Gastrocnemius medialis (tissue), 4 donors: ENCODE measurements at regions not wholly inside any gene's neighbourhood (a gene's known extent, or its start where the extent isn't known, plus 50 kb on each side); places are given as distances from the start of the nearest gene placed in this dataset.
"Not testable (repeated sequence)": the region's sequence is repeated elsewhere in the genome, so short reads cannot be mapped to it uniquely, and the experiment has no call there.

Experiments used
- ATAC-seq, 2 donors: fragments of 150-250 bp; one replicate each; pipeline ENCODE4 v1.9.1; 2016
- DNase-seq, 2 donors: peaks; one replicate each; pipeline ENCODE4 v3.0.0-alpha.2; 2019
- H3K27ac ChIP-seq, 4 donors: fragments of 200-600 bp; sonication (generic); 1 replicate in 1 of 4; 2 replicates in 3 of 4; pipeline ENCODE4 v1.5.1; 2016 to 2018; ENCODE audit warnings: mild to moderate bottlenecking in 2 of 4, moderate library complexity in 1 of 4
- H3K27me3 ChIP-seq, 3 donors: fragments of 200-600 bp; sonication (generic) in 2 of 3; 1 replicate in 1 of 3; 2 replicates in 2 of 3; pipeline versions ENCODE4 v1.5.1 to v1.6.0; 2016 to 2019; ENCODE audit warnings: mild to moderate bottlenecking in 1 of 3, moderate library complexity in 1 of 3
- H3K36me3 ChIP-seq, 2 donors: fragments of 200-600 bp; sonication (generic) in 1 of 2; one replicate each; pipeline ENCODE4 v1.5.1; 2017 to 2018
- H3K4me1 ChIP-seq, 2 donors: fragments of 200-600 bp; sonication (generic) in 1 of 2; one replicate each; pipeline ENCODE4 v1.5.1; 2016 to 2017; ENCODE audit warnings: mild to moderate bottlenecking in 2 of 2
- H3K4me3 ChIP-seq, 4 donors: fragments of 200-600 bp; sonication (generic) in 3 of 4; 1 replicate in 1 of 4; 2 replicates in 3 of 4; pipeline ENCODE4 v1.5.1; 2016 to 2019; ENCODE audit warnings: mild to moderate bottlenecking in 2 of 4
- H3K9me3 ChIP-seq, 3 donors: fragments of 200-600 bp; sonication (generic) in 2 of 3; 1 replicate in 1 of 3; 2 replicates in 2 of 3; pipeline ENCODE4 v1.5.1; 2016 to 2019
- CTCF ChIP-seq, 5 experiments: fragments of 450-650 bp in 3 of 5; fragments of 200-600 bp in 2 of 5; sonication (generic) in 2 of 5; IDR thresholded peaks in 4 of 5; conservative IDR thresholded peaks in 1 of 5; 1 replicate in 4 of 5; 2 replicates in 1 of 5; pipeline ENCODE4 v1.5.1; 2016 to 2019; ENCODE audit warnings: antibody characterized with exemption in 5 of 5, mild to moderate bottlenecking in 3 of 5, moderate library complexity in 3 of 5
- POLR2A ChIP-seq, 2 donors: fragments of 450-650 bp; IDR thresholded peaks; one replicate each; pipeline ENCODE4 v1.6.1; 2017; ENCODE audit warnings: antibody characterized with exemption in 2 of 2, mild to moderate bottlenecking in 2 of 2, moderate library complexity in 2 of 2
- in situ Hi-C, 4 donors: fragments of 200-750 bp; cut with MboI; loops; one replicate each; pipeline versions ENCODE4 v1.15.0 to v1.8.0; 2017; ENCODE audit warnings: low sequenced_read_pairs in 4 of 4
- intact Hi-C: fragments of 100-400 bp; cut with DNase I; formaldehyde crosslinking; loops from one replicate; pipeline ENCODE4 v1.15.1; 2023; ENCODE audit warnings: low total_unique reads

- ATAC-seq = no peak
- H3K4me1 ChIP-seq = no peaks in the 10 kb centered on the region
- no peak overlapping the region for H3K4me3 ChIP-seq
- in situ Hi-C loops (no loop called here), intact Hi-C loops (no loop called here)
- TF ChIP-seq POLR2A (IDR thresholded peaks at IDR 0.05) = no peak
- TF ChIP-seq CTCF (IDR thresholded peaks at IDR 0.05 in 4 of 5, conservative IDR thresholded peaks at IDR 0.05 in 1 of 5) = no peak
- no peak for DNase-seq
- no peak overlapping the region for H3K27ac ChIP-seq
- H3K36me3 ChIP-seq = no peaks in the 10 kb centered on the region
- H3K9me3 ChIP-seq = no peaks in the 10 kb centered on the region
- H3K27me3 ChIP-seq = no peaks in the 10 kb centered on the region
Observed at GRCh38 chr10:18822156-18822555, 162.9 kb downstream of the ARL5B start.

GRCh38 chr10:18829259-18829658 lies 170.0 kb downstream of the ARL5B start:
- no peaks in the 10 kb centered on the region for H3K9me3 ChIP-seq
- TF ChIP-seq CTCF (IDR thresholded peaks at IDR 0.05 in 4 of 5, conservative IDR thresholded peaks at IDR 0.05 in 1 of 5) (no peak), POLR2A (IDR thresholded peaks at IDR 0.05) (no peak)
- ATAC-seq (no peak), DNase-seq (no peak)
- H3K36me3 ChIP-seq = no peaks in the 10 kb centered on the region
- H3K4me1 ChIP-seq = no peaks in the 10 kb centered on the region
- no peak overlapping the region for H3K27ac ChIP-seq
- in situ Hi-C loops = no loop called here
- H3K4me3 ChIP-seq = no peak overlapping the region
- intact Hi-C loops = no loop called here
- no peaks in the 10 kb centered on the region for H3K27me3 ChIP-seq

- Histone ChIP-seq H3K27me3 (no peaks in the 10 kb centered on the region), H3K4me3 (no peak overlapping the region), H3K4me1 (no peaks in the 10 kb centered on the region), H3K36me3 (no peaks in the 10 kb centered on the region), H3K9me3 (no peaks in the 10 kb centered on the region), H3K27ac (no peak overlapping the region)
- in situ Hi-C loops (no loop called here), intact Hi-C loops (no loop called here)
- no peak for ATAC-seq
- no peak for TF ChIP-seq CTCF (IDR thresholded peaks at IDR 0.05 in 4 of 5, conservative IDR thresholded peaks at IDR 0.05 in 1 of 5)
- TF ChIP-seq POLR2A (IDR thresholded peaks at IDR 0.05) = no peak
- no peak for DNase-seq
Observed at GRCh38 chr10:18830277-18830676, 171.0 kb downstream of the ARL5B start.

GRCh38 chr10:18856623-18857022 lies 192.0 kb upstream of the MALRD1 start:
- in situ Hi-C loops, H3K4me3 ChIP-seq, H3K36me3 ChIP-seq, H3K27ac ChIP-seq, H3K9me3 ChIP-seq, intact Hi-C loops, ATAC-seq, H3K4me1 ChIP-seq, DNase-seq, H3K27me3 ChIP-seq: not testable (repeated sequence)

- in situ Hi-C loops (no loop called here), intact Hi-C loops (no loop called here)
- Histone ChIP-seq H3K9me3 (no peaks in the 10 kb centered on the region), H3K4me3 (no peak overlapping the region), H3K36me3 (no peaks in the 10 kb centered on the region), H3K4me1 (no peaks in the 10 kb centered on the region), H3K27me3 (no peaks in the 10 kb centered on the region), H3K27ac (no peak overlapping the region)
- no peak for TF ChIP-seq POLR2A (IDR thresholded peaks at IDR 0.05)
- no peak for TF ChIP-seq CTCF (IDR thresholded peaks at IDR 0.05 in 4 of 5, conservative IDR thresholded peaks at IDR 0.05 in 1 of 5)
- ATAC-seq (no peak), DNase-seq (no peak)
Observed at GRCh38 chr10:18859659-18860058, 188.9 kb upstream of the MALRD1 start.
